Panc1 (cell line): ENCODE measurements at regions not wholly inside any gene's neighbourhood (a gene's known extent, or its start where the extent isn't known, plus 50 kb on each side); places are given as distances from the start of the nearest gene placed in this dataset.

Experiments
- POLR2AphosphoS5 ChIP-seq: IDR thresholded peaks from 2 replicates; pipeline ENCODE4 v1.6.1; 2012; ENCODE audit warnings: mild to moderate bottlenecking, low read depth, low read length, moderate library complexity
- SIN3A ChIP-seq: IDR thresholded peaks from 2 replicates; pipeline ENCODE4 v1.6.1; 2012; ENCODE audit warnings: low read depth, mild to moderate bottlenecking, low read length, moderate library complexity, borderline replicate concordance; ENCODE audit not compliant: insufficient read depth
- TCF7L2 ChIP-seq: IDR thresholded peaks from 2 replicates; pipeline ENCODE4 v1.6.1; 2011; ENCODE audit warnings: mild to moderate bottlenecking, low read depth, low read length, inconsistent platforms
- TF ChIP-seq, protein P1 (sequence below): fragments of 450-650 bp; IDR thresholded peaks from 2 replicates; pipeline ENCODE4 v1.5.1; 2017; ENCODE audit warnings: mild to moderate bottlenecking
- TF ChIP-seq, protein P2 (sequence below), 2 experiments: IDR thresholded peaks; 2 replicates each; pipeline ENCODE4 v1.6.1; 2011 to 2012; ENCODE audit warnings: low read depth in 2 of 2, control low read depth in 1 of 2, low read length in 1 of 2, mild to moderate bottlenecking in 1 of 2, moderate library complexity in 1 of 2; ENCODE audit not compliant: insufficient read depth in 1 of 2

DNA sequence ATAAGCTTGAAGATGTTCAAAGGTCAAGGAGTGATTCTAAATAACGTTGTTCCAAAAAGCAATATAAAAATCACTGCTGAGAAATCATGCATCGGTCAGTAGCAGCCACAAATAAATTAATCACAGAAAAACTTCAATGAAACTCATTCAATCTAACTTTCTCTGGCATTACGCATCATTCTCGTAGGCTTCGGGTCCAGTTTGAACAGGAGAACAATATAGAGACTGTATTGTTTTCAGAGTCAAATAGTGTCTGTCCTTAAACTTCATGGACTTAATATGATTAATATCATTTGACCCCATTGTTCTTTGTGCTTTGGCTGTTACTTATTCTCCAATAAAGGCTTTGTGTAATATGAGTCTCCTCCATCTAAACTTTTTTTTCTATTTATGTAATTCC is 200.4 kb downstream of the C6orf118 start:
- TF ChIP-seq, protein P1, sequence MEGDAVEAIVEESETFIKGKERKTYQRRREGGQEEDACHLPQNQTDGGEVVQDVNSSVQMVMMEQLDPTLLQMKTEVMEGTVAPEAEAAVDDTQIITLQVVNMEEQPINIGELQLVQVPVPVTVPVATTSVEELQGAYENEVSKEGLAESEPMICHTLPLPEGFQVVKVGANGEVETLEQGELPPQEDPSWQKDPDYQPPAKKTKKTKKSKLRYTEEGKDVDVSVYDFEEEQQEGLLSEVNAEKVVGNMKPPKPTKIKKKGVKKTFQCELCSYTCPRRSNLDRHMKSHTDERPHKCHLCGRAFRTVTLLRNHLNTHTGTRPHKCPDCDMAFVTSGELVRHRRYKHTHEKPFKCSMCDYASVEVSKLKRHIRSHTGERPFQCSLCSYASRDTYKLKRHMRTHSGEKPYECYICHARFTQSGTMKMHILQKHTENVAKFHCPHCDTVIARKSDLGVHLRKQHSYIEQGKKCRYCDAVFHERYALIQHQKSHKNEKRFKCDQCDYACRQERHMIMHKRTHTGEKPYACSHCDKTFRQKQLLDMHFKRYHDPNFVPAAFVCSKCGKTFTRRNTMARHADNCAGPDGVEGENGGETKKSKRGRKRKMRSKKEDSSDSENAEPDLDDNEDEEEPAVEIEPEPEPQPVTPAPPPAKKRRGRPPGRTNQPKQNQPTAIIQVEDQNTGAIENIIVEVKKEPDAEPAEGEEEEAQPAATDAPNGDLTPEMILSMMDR = no peak
- TF ChIP-seq POLR2AphosphoS5 (no peak), SIN3A (no peak), TCF7L2 (no peak)
- TF ChIP-seq, protein P2, sequence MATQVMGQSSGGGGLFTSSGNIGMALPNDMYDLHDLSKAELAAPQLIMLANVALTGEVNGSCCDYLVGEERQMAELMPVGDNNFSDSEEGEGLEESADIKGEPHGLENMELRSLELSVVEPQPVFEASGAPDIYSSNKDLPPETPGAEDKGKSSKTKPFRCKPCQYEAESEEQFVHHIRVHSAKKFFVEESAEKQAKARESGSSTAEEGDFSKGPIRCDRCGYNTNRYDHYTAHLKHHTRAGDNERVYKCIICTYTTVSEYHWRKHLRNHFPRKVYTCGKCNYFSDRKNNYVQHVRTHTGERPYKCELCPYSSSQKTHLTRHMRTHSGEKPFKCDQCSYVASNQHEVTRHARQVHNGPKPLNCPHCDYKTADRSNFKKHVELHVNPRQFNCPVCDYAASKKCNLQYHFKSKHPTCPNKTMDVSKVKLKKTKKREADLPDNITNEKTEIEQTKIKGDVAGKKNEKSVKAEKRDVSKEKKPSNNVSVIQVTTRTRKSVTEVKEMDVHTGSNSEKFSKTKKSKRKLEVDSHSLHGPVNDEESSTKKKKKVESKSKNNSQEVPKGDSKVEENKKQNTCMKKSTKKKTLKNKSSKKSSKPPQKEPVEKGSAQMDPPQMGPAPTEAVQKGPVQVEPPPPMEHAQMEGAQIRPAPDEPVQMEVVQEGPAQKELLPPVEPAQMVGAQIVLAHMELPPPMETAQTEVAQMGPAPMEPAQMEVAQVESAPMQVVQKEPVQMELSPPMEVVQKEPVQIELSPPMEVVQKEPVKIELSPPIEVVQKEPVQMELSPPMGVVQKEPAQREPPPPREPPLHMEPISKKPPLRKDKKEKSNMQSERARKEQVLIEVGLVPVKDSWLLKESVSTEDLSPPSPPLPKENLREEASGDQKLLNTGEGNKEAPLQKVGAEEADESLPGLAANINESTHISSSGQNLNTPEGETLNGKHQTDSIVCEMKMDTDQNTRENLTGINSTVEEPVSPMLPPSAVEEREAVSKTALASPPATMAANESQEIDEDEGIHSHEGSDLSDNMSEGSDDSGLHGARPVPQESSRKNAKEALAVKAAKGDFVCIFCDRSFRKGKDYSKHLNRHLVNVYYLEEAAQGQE (IDR thresholded peaks at IDR 0.05; ENCODE audit: insufficient read depth in 1 of 2, low read depth in 2 of 2, low read length in 1 of 2) = no peak
